CD4-positive, alpha-beta T cell (primary cell): ENCODE measurements at regions not wholly inside any gene's neighbourhood (a gene's known extent, or its start where the extent isn't known, plus 50 kb on each side); places are given as distances from the start of the nearest gene placed in this dataset.

Experiments used
- ATAC-seq: fragments of 200-7000 bp; cut with Tn5 transposase; one replicate; pipeline ENCODE4 v1.10.0; 2022; ENCODE audit warnings: mild to moderate bottlenecking; ENCODE audit not compliant: poor library complexity
- CTCF ChIA-PET: fragments of 350-600 bp; sonication (Branson Sonifier 250); formaldehyde crosslinking; loops from one replicate; lab custom pipeline; 2021; ENCODE audit warnings: antibody characterized with exemption, inconsistent platforms; lab: Charles Lee
- POLR2A ChIA-PET: fragments of 350-600 bp; sonication (Branson Sonifier 250); formaldehyde crosslinking; loops from one replicate; lab custom pipeline; 2021; ENCODE audit warnings: antibody characterized with exemption, inconsistent platforms; lab: Charles Lee
- DNase-seq, 14 experiments: peaks; one replicate each; pipeline ENCODE4 v3.0.0-alpha.2; 2013 to 2020; ENCODE audit warnings: mixed read lengths in 2 of 14
- H3K27ac ChIP-seq, 2 donors: one replicate each; pipeline versions ENCODE4 v1.5.1 to v1.7.0; 2013; ENCODE audit warnings: low read length in 2 of 2, low read depth in 1 of 2, mild to moderate bottlenecking in 1 of 2
- H3K27me3 ChIP-seq, 2 experiments: 1 replicate in 1 of 2; 2 replicates in 1 of 2; pipeline versions ENCODE4 v1.6.1 to v1.7.0; 2013; ENCODE audit warnings: low read length in 2 of 2, control low read depth in 1 of 2, mild to moderate bottlenecking in 1 of 2, moderate library complexity in 1 of 2; ENCODE audit not compliant: insufficient read depth in 2 of 2, control insufficient read depth in 1 of 2
- H3K36me3 ChIP-seq: one replicate; pipeline ENCODE4 v1.6.1; 2013; ENCODE audit warnings: low read length, control low read depth; ENCODE audit not compliant: insufficient read depth
- H3K4me1 ChIP-seq: one replicate; pipeline ENCODE4 v1.6.1; 2013; ENCODE audit warnings: low read length, control low read depth; ENCODE audit not compliant: insufficient read depth
- H3K4me3 ChIP-seq: one replicate; pipeline ENCODE4 v1.5.1; 2013; ENCODE audit warnings: mild to moderate bottlenecking, low read length, moderate library complexity
- H3K9me3 ChIP-seq, 2 experiments: 1 replicate in 1 of 2; 2 replicates in 1 of 2; pipeline versions ENCODE4 v1.6.1 to v1.7.0; 2013; ENCODE audit warnings: low read length in 2 of 2, mild to moderate bottlenecking in 2 of 2, control low read depth in 1 of 2, moderate library complexity in 1 of 2; ENCODE audit not compliant: control insufficient read depth in 1 of 2, insufficient read depth in 1 of 2
- H3K27ac Mint-ChIP-seq: one replicate; pipeline ENCODE4 v1.8.0; 2020; ENCODE audit warnings: mixed read lengths
- H3K27me3 Mint-ChIP-seq: one replicate; pipeline ENCODE4 v1.8.0; 2021; ENCODE audit warnings: mixed read lengths
- H3K36me3 Mint-ChIP-seq: one replicate; pipeline ENCODE4 v1.8.0; 2021; ENCODE audit warnings: low read depth, mixed read lengths
- H3K4me1 Mint-ChIP-seq: one replicate; pipeline ENCODE4 v1.8.0; 2021; ENCODE audit warnings: low read depth, mixed read lengths
- H3K4me3 Mint-ChIP-seq: one replicate; pipeline ENCODE4 v1.8.0; 2020; ENCODE audit warnings: mild to moderate bottlenecking, mixed read lengths
- H3K9me3 Mint-ChIP-seq: one replicate; pipeline ENCODE4 v1.8.0; 2020; ENCODE audit warnings: mixed read lengths
- intact Hi-C, 2 experiments: fragments of 100-400 bp; cut with DNase I in 1 of 2; cut with micrococcal nuclease in 1 of 2; formaldehyde crosslinking; loops; one replicate each; pipeline versions ENCODE4 v1.15.1 to v1.9.0; 2023 to 2025; cut with DNase I, micrococcal nuclease
- TF ChIP-seq, protein P1 (sequence below): fragments of 200-600 bp; IDR thresholded peaks from one replicate; pipeline ENCODE4 v1.8.0; 2022; ENCODE audit warnings: antibody characterized with exemption, mild to moderate bottlenecking

DNA sequence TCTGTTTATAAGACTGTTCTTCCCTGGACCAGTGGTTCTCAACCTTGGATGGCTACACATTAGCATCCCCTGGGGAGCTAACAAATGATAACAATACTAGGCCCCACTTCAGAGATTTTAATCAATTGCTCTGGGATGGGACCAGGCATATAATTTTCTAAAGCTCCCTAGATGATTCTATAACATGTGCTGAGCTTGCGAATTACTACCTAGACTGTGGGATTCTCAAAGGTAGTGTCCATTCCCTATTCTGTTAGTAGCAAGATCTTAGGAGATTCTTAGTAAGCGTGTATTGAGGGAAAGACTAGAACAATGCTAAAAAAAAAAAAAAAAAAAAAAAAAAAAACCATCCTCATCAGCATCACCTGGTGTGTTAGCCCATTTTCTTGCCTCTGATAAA is 412.0 kb upstream of the CDH5 start:
- ChIA-PET CTCF (no interaction called here), POLR2A (no interaction called here)
- Mint-ChIP-seq H3K27ac (no peak overlapping the region), H3K9me3 (no peaks in the 10 kb centered on the region), H3K4me1 (no peaks in the 10 kb centered on the region), H3K36me3 (no peaks in the 10 kb centered on the region), H3K27me3 (no peaks in the 10 kb centered on the region), H3K4me3 (no peak overlapping the region)
- intact Hi-C loops: no loop called here
- Histone ChIP-seq H3K4me1 (no peaks in the 10 kb centered on the region), H3K9me3 (no peaks in the 10 kb centered on the region), H3K36me3 (no peaks in the 10 kb centered on the region), H3K27me3 (peaks cover 0 to 3% of the 10 kb centered on the region in 2 experiments), H3K4me3 (no peak overlapping the region), H3K27ac (no peak overlapping the region)
- TF ChIP-seq, protein P1, sequence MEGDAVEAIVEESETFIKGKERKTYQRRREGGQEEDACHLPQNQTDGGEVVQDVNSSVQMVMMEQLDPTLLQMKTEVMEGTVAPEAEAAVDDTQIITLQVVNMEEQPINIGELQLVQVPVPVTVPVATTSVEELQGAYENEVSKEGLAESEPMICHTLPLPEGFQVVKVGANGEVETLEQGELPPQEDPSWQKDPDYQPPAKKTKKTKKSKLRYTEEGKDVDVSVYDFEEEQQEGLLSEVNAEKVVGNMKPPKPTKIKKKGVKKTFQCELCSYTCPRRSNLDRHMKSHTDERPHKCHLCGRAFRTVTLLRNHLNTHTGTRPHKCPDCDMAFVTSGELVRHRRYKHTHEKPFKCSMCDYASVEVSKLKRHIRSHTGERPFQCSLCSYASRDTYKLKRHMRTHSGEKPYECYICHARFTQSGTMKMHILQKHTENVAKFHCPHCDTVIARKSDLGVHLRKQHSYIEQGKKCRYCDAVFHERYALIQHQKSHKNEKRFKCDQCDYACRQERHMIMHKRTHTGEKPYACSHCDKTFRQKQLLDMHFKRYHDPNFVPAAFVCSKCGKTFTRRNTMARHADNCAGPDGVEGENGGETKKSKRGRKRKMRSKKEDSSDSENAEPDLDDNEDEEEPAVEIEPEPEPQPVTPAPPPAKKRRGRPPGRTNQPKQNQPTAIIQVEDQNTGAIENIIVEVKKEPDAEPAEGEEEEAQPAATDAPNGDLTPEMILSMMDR: no peak
- no peak for DNase-seq
- ATAC-seq: no peak

DNA sequence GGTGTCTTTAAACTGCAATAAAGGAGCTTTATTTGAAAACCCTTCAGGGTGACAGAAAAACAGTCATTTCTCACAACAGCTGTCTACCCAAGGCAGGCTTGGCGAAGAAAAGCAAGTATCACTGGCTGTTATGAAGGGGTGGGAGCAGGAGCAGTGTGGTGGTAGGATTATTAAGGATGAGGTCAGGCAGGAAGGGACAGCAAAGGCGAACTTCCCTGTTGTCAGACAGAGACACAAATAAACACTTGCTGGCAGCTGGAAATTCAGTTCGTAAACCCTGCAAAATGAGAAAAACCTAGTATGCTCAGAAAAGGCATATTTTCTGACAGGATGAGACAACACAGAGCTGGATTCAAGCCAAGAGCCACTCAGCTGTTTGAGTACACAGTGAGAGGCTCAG is 416.3 kb upstream of the CDH5 start:
- ChIA-PET CTCF (no interaction called here), POLR2A (no interaction called here)
- Histone ChIP-seq H3K27ac (no peak overlapping the region), H3K4me1 (no peaks in the 10 kb centered on the region), H3K4me3 (no peak overlapping the region), H3K27me3 (peaks cover 0 to 3% of the 10 kb centered on the region in 2 experiments), H3K9me3 (peaks cover 0 to 12% of the 10 kb centered on the region in 2 experiments), H3K36me3 (no peaks in the 10 kb centered on the region)
- Mint-ChIP-seq H3K4me3 (no peak overlapping the region), H3K27ac (no peak overlapping the region), H3K27me3 (no peaks in the 10 kb centered on the region), H3K4me1 (no peaks in the 10 kb centered on the region), H3K36me3 (no peaks in the 10 kb centered on the region), H3K9me3 (no peaks in the 10 kb centered on the region)
- intact Hi-C loops: no loop called here
- ATAC-seq (no peak), DNase-seq (no peak)
- TF ChIP-seq, protein P1: no peak

DNA sequence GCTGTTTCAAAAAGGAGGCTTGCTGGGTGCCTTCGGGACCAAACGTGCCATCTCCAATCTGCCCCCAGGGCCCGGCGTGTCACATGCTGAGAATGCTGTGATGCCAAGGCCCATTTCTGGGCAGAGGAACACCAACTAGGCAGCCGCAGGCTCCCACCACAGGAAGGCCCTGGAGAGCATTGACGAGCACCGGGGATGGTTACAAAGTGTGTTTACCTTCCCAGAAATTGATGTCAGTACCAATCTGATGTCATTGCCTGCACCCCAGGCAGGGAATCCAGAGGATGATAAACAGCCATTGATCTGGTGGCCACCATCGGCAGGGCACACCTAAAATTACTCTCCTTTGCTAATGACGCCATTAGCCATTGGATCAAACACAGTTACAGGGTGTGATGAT is 418.1 kb upstream of the CDH5 start:
- ChIA-PET POLR2A (no interaction called here), CTCF (no interaction called here)
- H3K9me3 ChIP-seq: peaks cover 0 to 12% of the 10 kb centered on the region in 2 experiments
- H3K27me3 ChIP-seq: peaks cover 0 to 3% of the 10 kb centered on the region in 2 experiments
- no peaks in the 10 kb centered on the region for H3K36me3 Mint-ChIP-seq
- H3K4me3 ChIP-seq: no peak overlapping the region
- H3K4me1 ChIP-seq: no peaks in the 10 kb centered on the region
- H3K4me1 Mint-ChIP-seq: no peaks in the 10 kb centered on the region
- no peak for DNase-seq
- H3K4me3 Mint-ChIP-seq: no peak overlapping the region
- H3K36me3 ChIP-seq: no peaks in the 10 kb centered on the region
- H3K27ac Mint-ChIP-seq: no peak overlapping the region
- TF ChIP-seq, protein P1: no peak
- no peaks in the 10 kb centered on the region for H3K27me3 Mint-ChIP-seq
- peaks cover under 1% of the 10 kb centered on the region for H3K9me3 Mint-ChIP-seq
- ATAC-seq: no peak
- intact Hi-C loops: no loop called here
- no peak overlapping the region for H3K27ac ChIP-seq
